NB4 (cell line): ENCODE measurements at regions not wholly inside any gene's neighbourhood (a gene's known extent, or its start where the extent isn't known, plus 50 kb on each side); places are given as distances from the start of the nearest gene placed in this dataset.

Experiments
- DNase-seq: peaks from one replicate; pipeline ENCODE4 v3.0.0; 2010; ENCODE audit warnings: low read depth
- H3K4me3 ChIP-seq: one replicate; pipeline ENCODE4 v1.5.1; 2011; ENCODE audit warnings: mild to moderate bottlenecking, low read depth, low read length, moderate library complexity
- CTCF ChIP-seq: IDR thresholded peaks from one replicate; pipeline ENCODE4 v1.5.1; 2012; ENCODE audit warnings: low read depth, low read length
- MAX ChIP-seq: IDR thresholded peaks from 2 replicates; pipeline ENCODE4 v1.6.1; 2011; ENCODE audit warnings: low read depth, low read length
- MYC ChIP-seq: IDR thresholded peaks from 2 replicates; pipeline ENCODE4 v1.6.1; 2011; ENCODE audit warnings: low read depth, low read length
- POLR2A ChIP-seq: IDR thresholded peaks from 2 replicates; pipeline ENCODE4 v1.6.1; 2011; ENCODE audit warnings: mild to moderate bottlenecking; ENCODE audit not compliant: insufficient read length; ENCODE audit errors: extremely low read depth

- no peak overlapping the region for H3K4me3 ChIP-seq
- no peak for TF ChIP-seq MYC
- TF ChIP-seq POLR2A, result no peak
- no peak for TF ChIP-seq MAX
- TF ChIP-seq CTCF, result no peak
- DNase-seq, result no peak
These were observed 161.6 kb upstream of the RASGRP1 start for GRCh38 chr15:38726187-38726586.

GRCh38 chr15:38733331-38733730, 168.7 kb upstream of the RASGRP1 start:
- no peak for DNase-seq
- TF ChIP-seq MAX (no peak), MYC (no peak), CTCF (no peak), POLR2A (no peak)
- H3K4me3 ChIP-seq, result no peak overlapping the region

GRCh38 chr15:38740206-38740605, 175.6 kb upstream of the RASGRP1 start:
- H3K4me3 ChIP-seq, result no peak overlapping the region
- no peak for DNase-seq
- no peak for TF ChIP-seq MAX
- no peak for TF ChIP-seq CTCF
- no peak for TF ChIP-seq MYC
- TF ChIP-seq POLR2A, result no peak

GRCh38 chr15:38743147-38743546, 178.5 kb upstream of the RASGRP1 start:
- no peak for TF ChIP-seq CTCF
- TF ChIP-seq MYC, result no peak
- TF ChIP-seq POLR2A, result no peak
- 0 out of 2 replicates have a peak, but pooled peaks have one; percentile 4 for TF ChIP-seq MAX
- H3K4me3 ChIP-seq, result no peak overlapping the region
- peak; percentile 4 for DNase-seq

GRCh38 chr15:38745126-38745525, 180.5 kb upstream of the RASGRP1 start:
- DNase-seq, result no peak
- TF ChIP-seq CTCF (no peak), MAX (no peak), POLR2A (no peak), MYC (no peak)
- H3K4me3 ChIP-seq, result no peak overlapping the region

GRCh38 chr15:38745626-38746025, 181.0 kb upstream of the RASGRP1 start:
- TF ChIP-seq POLR2A (no peak), CTCF (no peak), MYC (no peak), MAX (no peak)
- no peak overlapping the region for H3K4me3 ChIP-seq
- DNase-seq, result no peak
